Small intestine (tissue), 7 donors: ENCODE measurements at regions not wholly inside any gene's neighbourhood (a gene's known extent, or its start where the extent isn't known, plus 50 kb on each side); places are given as distances from the start of the nearest gene placed in this dataset.

Experiments
- DNase-seq, 2 donors: peaks; one replicate each; pipeline versions ENCODE4 v3.0.0 to v3.0.0-alpha.2; 2013
- FAIRE-seq: peaks from 2 replicates; lab custom pipeline; 2012; peaks lifted over from hg19 to GRCh38; lab: Jason Lieb, UNC
- H3K27ac ChIP-seq, 3 donors: one replicate each; pipeline ENCODE4 v1.5.1; 2013; ENCODE audit warnings: low read length in 2 of 3, mild to moderate bottlenecking in 2 of 3, control low read depth in 1 of 3, inconsistent platforms in 1 of 3, low read depth in 1 of 3, moderate library complexity in 1 of 3
- H3K27me3 ChIP-seq, 3 donors: one replicate each; pipeline ENCODE4 v1.6.1; 2013; ENCODE audit warnings: low read length in 3 of 3, inconsistent platforms in 1 of 3; ENCODE audit not compliant: control insufficient read depth in 3 of 3, insufficient read depth in 3 of 3
- H3K36me3 ChIP-seq, 3 donors: one replicate each; pipeline ENCODE4 v1.6.1; 2013; ENCODE audit warnings: low read length in 3 of 3, inconsistent platforms in 1 of 3, low read depth in 1 of 3, mild to moderate bottlenecking in 1 of 3, moderate library complexity in 1 of 3; ENCODE audit not compliant: control insufficient read depth in 3 of 3, insufficient read depth in 2 of 3
- H3K4me1 ChIP-seq, 3 donors: one replicate each; pipeline ENCODE4 v1.6.1; 2013; ENCODE audit warnings: low read length in 2 of 3, inconsistent platforms in 1 of 3, low read depth in 1 of 3, mild to moderate bottlenecking in 1 of 3, moderate library complexity in 1 of 3; ENCODE audit not compliant: control insufficient read depth in 3 of 3, insufficient read depth in 2 of 3
- H3K4me3 ChIP-seq, 3 donors: one replicate each; pipeline ENCODE4 v1.5.1; 2013; ENCODE audit warnings: low read length in 3 of 3, control low read depth in 1 of 3, inconsistent platforms in 1 of 3, low read depth in 1 of 3, mild to moderate bottlenecking in 1 of 3, moderate library complexity in 1 of 3
- H3K9me3 ChIP-seq, 2 donors: one replicate each; pipeline ENCODE4 v1.6.1; 2013; ENCODE audit warnings: low read depth in 1 of 2, low read length in 1 of 2; ENCODE audit not compliant: control insufficient read depth in 2 of 2, insufficient read depth in 1 of 2
- WGBS, 3 donors: extraction: QIAGEN DNeasy Blood & Tissue Kit; methylation state at CpG; one replicate each; pipeline ENCODE4 v1.1.7; 2013; 5-methylcytosine and 5-hydroxymethylcytosine counted together
- donor health status: healthy with polysubstance abuse.
- donor health status: control.
- donor health status: control.
- donor health status: Bipolar disorder and iron deficiency.
- donor health status: healthy.

- Histone ChIP-seq H3K27me3 (no peaks in the 10 kb centered on the region), H3K9me3 (no peaks in the 10 kb centered on the region), H3K4me3 (no peak overlapping the region), H3K27ac (peak overlapping the region; percentile 54 to 67 (median 65)), H3K4me1 (peaks cover 0 to 23% (median 4%) of the 10 kb centered on the region in 3 donors), H3K36me3 (no peaks in the 10 kb centered on the region)
- DNase-seq: peak in 1 of 2 donors; percentile 77
- no peak for FAIRE-seq
- 42 to 63% (median 53%) methylated on average over 4 of the region's 4 CpGs for whole genome bisulfite sequencing, 3 donors
Measured at GRCh38 chr4:181536196-181536746, 706.9 kb upstream of the TENM3 start.

DNA sequence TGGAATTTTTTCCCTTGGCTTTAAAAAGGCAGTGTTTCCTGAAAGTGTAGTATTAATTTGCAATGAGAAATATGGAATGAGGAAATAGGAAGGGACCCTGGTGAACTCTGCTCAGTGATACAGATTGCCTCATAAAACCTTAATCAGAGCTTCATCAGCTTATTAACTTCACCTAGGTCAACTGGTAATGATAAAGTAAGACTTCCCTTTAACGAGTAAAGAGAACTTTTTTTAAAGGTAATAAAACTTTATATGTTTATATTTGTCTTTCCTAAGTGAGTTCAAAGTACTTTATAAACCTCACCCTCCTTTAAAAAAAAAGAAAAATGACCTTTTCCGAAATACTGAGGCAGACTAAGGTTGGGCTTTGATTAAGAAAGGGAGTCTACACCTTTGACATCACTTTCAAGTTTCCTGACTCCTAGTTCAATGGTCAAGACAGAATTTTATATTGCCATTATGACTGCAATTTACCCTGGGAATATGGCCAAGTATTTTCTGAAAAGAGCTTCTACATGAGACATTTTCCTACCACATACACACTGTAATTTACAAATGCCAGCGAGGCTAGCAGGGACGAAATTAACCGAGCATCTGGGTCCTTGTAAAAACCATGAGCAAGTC is 706.3 kb upstream of the TENM3 start:
- Histone ChIP-seq H3K27ac (peak overlapping the region in 1 of 3 donors; percentile 78), H3K27me3 (no peaks in the 10 kb centered on the region), H3K36me3 (no peaks in the 10 kb centered on the region), H3K4me1 (peaks cover 0 to 23% (median 4%) of the 10 kb centered on the region in 3 donors), H3K9me3 (no peaks in the 10 kb centered on the region), H3K4me3 (no peak overlapping the region)
- FAIRE-seq (peak; percentile 98), DNase-seq (peak; percentile 83 to 96)
- WGBS, 3 donors: 9 to 38% (median 27%) methylated on average over 5 of the region's 5 CpGs

DNA sequence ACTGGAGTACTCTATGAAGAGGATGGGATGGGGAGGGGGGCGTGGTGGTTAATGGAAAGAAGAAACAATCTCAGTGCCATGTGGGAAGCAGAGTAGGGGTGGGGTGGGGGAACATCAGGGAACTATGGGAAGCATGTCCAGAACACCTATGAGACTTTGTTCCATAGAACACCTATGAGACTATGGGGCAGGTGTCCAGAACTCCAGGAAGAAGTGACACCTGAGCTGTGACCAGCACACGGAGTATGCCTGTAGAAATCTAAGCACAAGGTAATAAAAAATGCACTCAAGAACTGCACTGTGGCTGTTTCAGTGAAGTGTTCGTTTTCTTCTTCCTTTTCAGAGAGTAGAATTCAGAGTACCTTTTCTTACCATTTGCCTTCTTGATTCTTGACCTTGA is 704.8 kb upstream of the TENM3 start:
- Histone ChIP-seq H3K4me3 (no peak overlapping the region), H3K27ac (peak overlapping the region in 1 of 3 donors; percentile 78), H3K27me3 (no peaks in the 10 kb centered on the region), H3K9me3 (no peaks in the 10 kb centered on the region), H3K36me3 (no peaks in the 10 kb centered on the region), H3K4me1 (peaks cover 0 to 23% (median 4%) of the 10 kb centered on the region in 3 donors)
- WGBS, 3 donors: 11 to 52% (median 18%) methylated on average over 3 of the region's 3 CpGs
- FAIRE-seq (no peak), DNase-seq (peak; percentile 60 to 84)

DNA sequence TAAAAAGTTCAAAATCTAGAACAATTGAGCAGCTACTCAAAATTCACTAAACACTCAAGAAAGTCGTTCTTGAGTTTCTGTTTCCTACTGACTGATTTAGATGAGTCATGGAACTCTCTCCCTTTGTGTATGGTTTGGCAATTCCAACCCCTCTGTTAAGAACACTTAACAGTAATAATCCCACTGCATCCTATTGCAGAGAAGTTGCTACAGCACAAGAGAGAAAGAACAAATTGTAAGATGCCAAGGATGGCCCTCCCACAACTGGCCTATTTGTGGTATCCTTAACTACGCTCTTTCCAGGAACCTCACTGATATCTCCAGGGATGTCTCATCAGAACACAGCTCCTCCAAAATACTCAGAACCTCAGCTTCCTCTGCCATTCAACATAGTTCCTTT is 701.8 kb upstream of the TENM3 start:
- Histone ChIP-seq H3K9me3 (no peaks in the 10 kb centered on the region), H3K4me3 (no peak overlapping the region), H3K27me3 (no peaks in the 10 kb centered on the region), H3K27ac (no peak overlapping the region), H3K4me1 (peaks cover 0 to 14% (median 0%) of the 10 kb centered on the region in 3 donors), H3K36me3 (no peaks in the 10 kb centered on the region)
- 72 to 90% (median 78%) methylated on average over 2 of the region's 2 CpGs for WGBS, 3 donors
- DNase-seq (no peak), FAIRE-seq (no peak)

DNA sequence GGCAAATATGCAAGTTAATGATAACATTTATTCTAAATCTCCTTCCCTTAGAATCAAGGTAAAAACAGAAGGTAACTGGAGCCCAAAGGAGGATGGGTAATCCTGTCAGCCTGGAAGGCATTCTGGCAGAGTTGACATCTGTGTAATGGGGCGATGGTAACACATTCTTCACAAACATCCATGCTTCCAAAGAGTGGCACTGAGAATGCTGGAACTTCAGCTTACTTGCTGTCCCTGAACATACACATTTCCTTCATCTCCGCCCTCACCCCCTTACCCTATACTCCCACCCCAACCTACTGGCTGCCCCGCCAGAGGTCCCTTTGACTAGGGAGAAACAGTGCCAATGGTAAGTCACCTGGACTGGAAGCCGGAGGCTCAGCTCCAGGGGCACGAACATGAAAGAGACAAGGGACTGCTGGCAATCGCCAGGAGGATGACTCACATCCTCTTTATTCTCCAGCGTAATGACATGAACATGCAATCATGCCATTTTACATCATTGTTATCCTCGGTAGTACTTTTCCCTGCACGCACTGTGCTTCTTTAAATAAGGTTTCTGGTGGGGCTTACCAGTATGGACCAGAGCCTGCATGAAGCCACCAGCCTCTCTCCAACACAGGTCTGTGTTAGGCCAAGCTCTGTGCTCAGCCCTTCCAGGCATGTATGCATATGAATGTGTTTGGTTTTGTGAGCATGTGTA is 694.2 kb upstream of the TENM3 start:
- H3K27me3 ChIP-seq: no peaks in the 10 kb centered on the region
- H3K36me3 ChIP-seq: no peaks in the 10 kb centered on the region
- no peak for FAIRE-seq
- H3K4me3 ChIP-seq: no peak overlapping the region
- H3K4me1 ChIP-seq: no peaks in the 10 kb centered on the region
- H3K9me3 ChIP-seq: no peaks in the 10 kb centered on the region
- 40 to 69% (median 65%) methylated on average over 9 of the region's 9 CpGs for WGBS, 3 donors
- peak in 1 of 2 donors; percentile 56 for DNase-seq
- H3K27ac ChIP-seq: peak overlapping the region in 1 of 3 donors; percentile 61

GRCh38 chr4:181549576-181550188 is 693.5 kb upstream of the TENM3 start:
- WGBS, 3 donors: 54 to 71% (median 71%) methylated on average over 3 of the region's 3 CpGs

DNA sequence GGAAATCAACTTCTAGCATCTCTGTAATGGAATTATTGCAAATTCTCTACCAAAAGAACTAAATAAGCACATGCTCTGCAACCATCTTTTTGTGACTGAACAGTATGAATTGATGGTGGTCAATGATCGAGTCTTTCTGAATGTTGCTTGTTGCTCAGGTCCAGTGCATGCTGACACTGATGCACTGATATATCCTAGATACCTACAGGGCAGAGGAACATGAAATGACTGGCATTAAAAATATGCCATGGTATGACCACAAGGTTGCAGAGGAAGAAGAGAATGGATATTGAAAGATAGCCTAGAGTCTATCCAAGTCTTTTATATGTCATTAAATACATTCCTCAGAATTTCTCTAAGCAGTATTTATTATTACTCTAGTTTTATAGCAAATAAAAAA is 692.8 kb upstream of the TENM3 start:
- 93 to 100% (median 95%) methylated on average over 1 of the region's 1 CpG for WGBS, 3 donors
- no peaks in the 10 kb centered on the region for H3K27me3 ChIP-seq
- no peaks in the 10 kb centered on the region for H3K4me1 ChIP-seq
- FAIRE-seq (no peak), DNase-seq (no peak)
- H3K27ac ChIP-seq: no peak overlapping the region
- no peaks in the 10 kb centered on the region for H3K9me3 ChIP-seq
- H3K36me3 ChIP-seq: no peaks in the 10 kb centered on the region
- H3K4me3 ChIP-seq: no peak overlapping the region

More at GRCh38 chr4:181549576-181550188, 693.5 kb upstream of the TENM3 start:
- Histone ChIP-seq H3K9me3 (no peaks in the 10 kb centered on the region), H3K4me1 (no peaks in the 10 kb centered on the region), H3K4me3 (no peak overlapping the region), H3K36me3 (no peaks in the 10 kb centered on the region), H3K27ac (peak overlapping the region in 1 of 3 donors; percentile 61), H3K27me3 (no peaks in the 10 kb centered on the region)
- DNase-seq: no peak
- FAIRE-seq: no peak

- WGBS, 3 donors: 53 to 77% (median 58%) methylated on average over 4 of the region's 4 CpGs
- FAIRE-seq: no peak
- H3K4me3 ChIP-seq: no peak overlapping the region
- no peak overlapping the region for H3K27ac ChIP-seq
- DNase-seq: no peak
- no peaks in the 10 kb centered on the region for H3K4me1 ChIP-seq
- no peaks in the 10 kb centered on the region for H3K27me3 ChIP-seq
- H3K9me3 ChIP-seq: peaks cover 0 to 3% of the 10 kb centered on the region in 2 donors
- H3K36me3 ChIP-seq: no peaks in the 10 kb centered on the region
Measured at GRCh38 chr4:181559637-181560036, 683.6 kb upstream of the TENM3 start.
